Spleen (tissue), 11 donors: ENCODE measurements at regions not wholly inside any gene's neighbourhood (a gene's known extent, or its start where the extent isn't known, plus 50 kb on each side); places are given as distances from the start of the nearest gene placed in this dataset.
"Not testable (repeated sequence)": the region's sequence is repeated elsewhere in the genome, so short reads cannot be mapped to it uniquely, and the experiment has no call there.

Experiments
- DNase-seq: peaks from one replicate; pipeline ENCODE4 v3.0.0-alpha.2; 2020
- H3K27ac ChIP-seq, 8 donors: fragments of 200-600 bp; sonication (generic) in 7 of 8; 1 replicate in 4 of 8; 2 replicates in 4 of 8; pipeline versions ENCODE4 v1.5.0 to v1.8.0; 2016 to 2021; ENCODE audit warnings: inconsistent platforms in 4 of 8, mild to moderate bottlenecking in 4 of 8, moderate library complexity in 1 of 8
- H3K27me3 ChIP-seq, 7 donors: fragments of 200-600 bp; sonication (generic) in 6 of 7; replicated peaks in 1 of 7; 1 replicate in 4 of 7; 2 replicates in 3 of 7; pipeline versions ENCODE4 v1.5.0 to v1.8.0; 2016 to 2021; ENCODE audit warnings: inconsistent platforms in 3 of 7, mild to moderate bottlenecking in 1 of 7
- H3K36me3 ChIP-seq, 6 donors: fragments of 200-600 bp; sonication (generic) in 5 of 6; 1 replicate in 4 of 6; 2 replicates in 2 of 6; pipeline versions ENCODE4 v1.5.0 to v1.8.0; 2016 to 2021; ENCODE audit warnings: inconsistent platforms in 2 of 6
- H3K4me1 ChIP-seq, 6 donors: fragments of 200-600 bp; sonication (generic) in 5 of 6; 1 replicate in 3 of 6; 2 replicates in 3 of 6; pipeline versions ENCODE4 v1.5.0 to v1.8.0; 2016 to 2021; ENCODE audit warnings: inconsistent platforms in 3 of 6
- H3K4me3 ChIP-seq, 8 donors: fragments of 200-600 bp; sonication (generic) in 7 of 8; 1 replicate in 4 of 8; 2 replicates in 4 of 8; pipeline versions ENCODE4 v1.5.0 to v1.8.0; 2016 to 2021; ENCODE audit warnings: inconsistent platforms in 4 of 8, mild to moderate bottlenecking in 4 of 8, moderate library complexity in 2 of 8
- H3K9me3 ChIP-seq, 8 donors: fragments of 200-600 bp; sonication (generic) in 7 of 8; 1 replicate in 4 of 8; 2 replicates in 4 of 8; pipeline versions ENCODE4 v1.5.0 to v1.8.0; 2016 to 2021; ENCODE audit warnings: inconsistent platforms in 4 of 8
- POLR2A ChIP-seq, 3 donors: fragments of 450-650 bp; IDR thresholded peaks; one replicate each; pipeline ENCODE4 v1.5.1; 2017; ENCODE audit warnings: antibody characterized with exemption in 3 of 3, mild to moderate bottlenecking in 1 of 3
- POLR2AphosphoS5 ChIP-seq, 3 donors: sonication (generic); formaldehyde crosslinking; IDR thresholded peaks; one replicate each; pipeline ENCODE4 v1.5.1; 2017; ENCODE audit warnings: antibody characterized with exemption in 3 of 3
- WGBS, 5 donors: extraction: QIAGEN DNeasy Blood & Tissue Kit in 3 of 5; methylation state at CpG; one replicate each; pipeline versions ENCODE4 v1.1.5 to v1.1.7; 2013 to 2018; 5-methylcytosine and 5-hydroxymethylcytosine counted together
- intact Hi-C: fragments of 100-400 bp; cut with DNase I; formaldehyde crosslinking; loops from one replicate; pipeline ENCODE4 v1.15.0; 2023; ENCODE audit warnings: low total_unique reads
- TF ChIP-seq, protein P1 (sequence below), 11 experiments: fragments of 200-600 bp in 7 of 11; fragments of 450-650 bp in 4 of 11; sonication (generic) in 4 of 11; IDR thresholded peaks in 8 of 11; conservative IDR thresholded peaks in 3 of 11; 1 replicate in 7 of 11; 2 replicates in 4 of 11; pipeline versions ENCODE4 v1.4.0 to v1.8.0; 2016 to 2021; ENCODE audit warnings: antibody characterized with exemption in 11 of 11, inconsistent platforms in 4 of 11, mild to moderate bottlenecking in 1 of 11
- donor health status: healthy with polysubstance abuse.
- donor health status: DM: no; HTN: no; CAD: no; lungs with moderate emphysema.
- donor health status: DM: no; HTN: no; CAD: no.
- donor health status: Bipolar disorder and iron deficiency.
- donor health status: healthy.
- donor health status: DM: no; HTN: no; CAD: no.
- donor health status: DM: yes; HTN: yes; CAD: no.

- H3K4me1 ChIP-seq = no peaks in the 10 kb centered on the region
- 74 to 88% (median 77%) methylated on average over 3 of the region's 3 CpGs for WGBS, 5 donors
- no peak overlapping the region for H3K27ac ChIP-seq
- TF ChIP-seq POLR2AphosphoS5 (IDR thresholded peaks at IDR 0.05) (no peak), POLR2A (IDR thresholded peaks at IDR 0.05) (no peak)
- TF ChIP-seq, protein P1, sequence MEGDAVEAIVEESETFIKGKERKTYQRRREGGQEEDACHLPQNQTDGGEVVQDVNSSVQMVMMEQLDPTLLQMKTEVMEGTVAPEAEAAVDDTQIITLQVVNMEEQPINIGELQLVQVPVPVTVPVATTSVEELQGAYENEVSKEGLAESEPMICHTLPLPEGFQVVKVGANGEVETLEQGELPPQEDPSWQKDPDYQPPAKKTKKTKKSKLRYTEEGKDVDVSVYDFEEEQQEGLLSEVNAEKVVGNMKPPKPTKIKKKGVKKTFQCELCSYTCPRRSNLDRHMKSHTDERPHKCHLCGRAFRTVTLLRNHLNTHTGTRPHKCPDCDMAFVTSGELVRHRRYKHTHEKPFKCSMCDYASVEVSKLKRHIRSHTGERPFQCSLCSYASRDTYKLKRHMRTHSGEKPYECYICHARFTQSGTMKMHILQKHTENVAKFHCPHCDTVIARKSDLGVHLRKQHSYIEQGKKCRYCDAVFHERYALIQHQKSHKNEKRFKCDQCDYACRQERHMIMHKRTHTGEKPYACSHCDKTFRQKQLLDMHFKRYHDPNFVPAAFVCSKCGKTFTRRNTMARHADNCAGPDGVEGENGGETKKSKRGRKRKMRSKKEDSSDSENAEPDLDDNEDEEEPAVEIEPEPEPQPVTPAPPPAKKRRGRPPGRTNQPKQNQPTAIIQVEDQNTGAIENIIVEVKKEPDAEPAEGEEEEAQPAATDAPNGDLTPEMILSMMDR (IDR thresholded peaks at IDR 0.05 in 8 of 11, conservative IDR thresholded peaks at IDR 0.05 in 3 of 11) = no peak
- H3K9me3 ChIP-seq = peaks cover 0 to 8% (median 0%) of the 10 kb centered on the region in 8 donors
- DNase-seq = no peak
- H3K4me3 ChIP-seq = no peak overlapping the region
- intact Hi-C loops = no loop called here
- no peaks in the 10 kb centered on the region for H3K36me3 ChIP-seq
- peaks cover 0 to 4% (median 0%) of the 10 kb centered on the region in 7 donors for H3K27me3 ChIP-seq
Measured at GRCh38 chrX:3950373-3950772, 236.9 kb upstream of the PRKX start.

- 69 to 84% (median 75%) methylated on average over 3 of the region's 3 CpGs for WGBS, 5 donors
- Histone ChIP-seq H3K36me3 (no peaks in the 10 kb centered on the region), H3K4me1 (no peaks in the 10 kb centered on the region), H3K27ac (no peak overlapping the region), H3K4me3 (no peak overlapping the region), H3K27me3 (peaks cover 0 to 4% (median 0%) of the 10 kb centered on the region in 7 donors), H3K9me3 (peaks cover 0 to 12% (median 0%) of the 10 kb centered on the region in 8 donors)
- TF ChIP-seq, protein P1 (IDR thresholded peaks at IDR 0.05 in 8 of 11, conservative IDR thresholded peaks at IDR 0.05 in 3 of 11) = no peak
- TF ChIP-seq POLR2A (IDR thresholded peaks at IDR 0.05) (no peak), POLR2AphosphoS5 (IDR thresholded peaks at IDR 0.05) (no peak)
- intact Hi-C loops = no loop called here
- no peak for DNase-seq
Measured at GRCh38 chrX:3943965-3944364, 230.5 kb upstream of the PRKX start.

DNA sequence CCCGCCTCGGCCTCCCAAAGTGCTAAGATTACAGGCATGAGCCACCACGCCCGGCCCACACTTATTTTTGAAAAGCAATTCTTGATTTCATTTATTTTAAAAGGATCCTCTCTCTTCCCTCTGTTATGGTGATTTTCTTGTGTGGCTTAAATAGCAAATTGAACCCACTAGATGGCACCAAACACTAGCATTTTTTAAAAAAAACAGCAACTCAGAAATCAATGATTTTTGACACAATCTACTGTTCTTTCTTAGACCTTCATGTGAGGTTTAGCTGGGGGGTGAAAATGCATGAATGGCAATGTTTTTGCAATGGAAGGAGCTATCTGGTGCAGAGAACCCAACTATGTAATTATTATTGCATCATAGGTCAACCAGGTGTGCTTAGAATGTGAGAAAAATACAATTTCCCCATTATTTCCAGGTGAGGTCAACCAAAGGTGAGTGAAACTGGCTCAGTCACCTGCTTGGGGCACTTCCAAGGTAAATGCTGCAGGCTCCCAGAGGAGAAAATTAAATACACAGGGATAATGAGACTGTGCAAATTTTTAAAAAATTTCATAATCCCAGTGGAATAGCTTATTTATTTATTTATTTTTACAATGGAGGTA is 226.7 kb upstream of the PRKX start:
- Histone ChIP-seq H3K27ac (no peak overlapping the region), H3K4me1 (no peaks in the 10 kb centered on the region), H3K36me3 (no peaks in the 10 kb centered on the region), H3K27me3 (peaks cover 0 to 3% (median 0%) of the 10 kb centered on the region in 7 donors), H3K4me3 (no peak overlapping the region), H3K9me3 (peaks cover 0 to 12% (median 0%) of the 10 kb centered on the region in 8 donors)
- TF ChIP-seq POLR2A (IDR thresholded peaks at IDR 0.05) = no peak
- TF ChIP-seq, protein P1 (IDR thresholded peaks at IDR 0.05 in 8 of 11, conservative IDR thresholded peaks at IDR 0.05 in 3 of 11) = peak in 4 of 11 experiments; percentile 12 to 31 (median 23)
- no peak for TF ChIP-seq POLR2AphosphoS5 (IDR thresholded peaks at IDR 0.05)
- WGBS, 5 donors = 22 to 39% (median 32%) methylated on average over 4 of the region's 4 CpGs
- DNase-seq = no peak
- intact Hi-C loops = no loop called here

GRCh38 chrX:3938587-3938986 is 225.1 kb upstream of the PRKX start:
- intact Hi-C loops = no loop called here
- TF ChIP-seq, protein P1 (IDR thresholded peaks at IDR 0.05 in 8 of 11, conservative IDR thresholded peaks at IDR 0.05 in 3 of 11) = no peak
- no peak for TF ChIP-seq POLR2AphosphoS5 (IDR thresholded peaks at IDR 0.05)
- TF ChIP-seq POLR2A (IDR thresholded peaks at IDR 0.05) = no peak
- 84 to 93% (median 86%) methylated on average over 2 to 3 of the region's 3 CpGs for WGBS, 5 donors

GRCh38 chrX:3935196-3935595 is 221.7 kb upstream of the PRKX start:
- DNase-seq, H3K9me3 ChIP-seq, H3K27me3 ChIP-seq, H3K36me3 ChIP-seq, intact Hi-C loops, H3K27ac ChIP-seq, H3K4me3 ChIP-seq, H3K4me1 ChIP-seq: not testable (repeated sequence)
- no CpG with 5 or more reads among the region's 4 CpGs for WGBS, 5 donors

More at GRCh38 chrX:3938587-3938986, 225.1 kb upstream of the PRKX start:
- H3K4me1 ChIP-seq = no peaks in the 10 kb centered on the region
- H3K9me3 ChIP-seq = peaks cover 0 to 12% (median 0%) of the 10 kb centered on the region in 8 donors
- DNase-seq = no peak
- no peak overlapping the region for H3K27ac ChIP-seq
- H3K27me3 ChIP-seq = peaks cover 0 to 3% (median 0%) of the 10 kb centered on the region in 7 donors
- H3K4me3 ChIP-seq = no peak overlapping the region
- no peaks in the 10 kb centered on the region for H3K36me3 ChIP-seq

GRCh38 chrX:3920424-3921017 is 207.1 kb upstream of the PRKX start:
- H3K27ac ChIP-seq, H3K4me3 ChIP-seq, H3K36me3 ChIP-seq, H3K27me3 ChIP-seq, DNase-seq, H3K4me1 ChIP-seq, intact Hi-C loops, H3K9me3 ChIP-seq: not testable (repeated sequence)
- no CpG with 5 or more reads among the region's 78 CpGs for WGBS, 5 donors
